Hematopoietic multipotent progenitor cell (in vitro differentiated cells): ENCODE measurements at regions not wholly inside any gene's neighbourhood (a gene's known extent, or its start where the extent isn't known, plus 50 kb on each side); places are given as distances from the start of the nearest gene placed in this dataset.

ENCODE experiments used
- DNase-seq, 3 donors: peaks; one replicate each; pipeline ENCODE4 v3.0.0-alpha.2; 2011 to 2015; ENCODE audit warnings: low read depth in 2 of 3, low spot score in 2 of 3

GRCh38 chr2:125455110-125455509 is 1200.8 kb upstream of the GYPC start:
- no peak for DNase-seq

DNA sequence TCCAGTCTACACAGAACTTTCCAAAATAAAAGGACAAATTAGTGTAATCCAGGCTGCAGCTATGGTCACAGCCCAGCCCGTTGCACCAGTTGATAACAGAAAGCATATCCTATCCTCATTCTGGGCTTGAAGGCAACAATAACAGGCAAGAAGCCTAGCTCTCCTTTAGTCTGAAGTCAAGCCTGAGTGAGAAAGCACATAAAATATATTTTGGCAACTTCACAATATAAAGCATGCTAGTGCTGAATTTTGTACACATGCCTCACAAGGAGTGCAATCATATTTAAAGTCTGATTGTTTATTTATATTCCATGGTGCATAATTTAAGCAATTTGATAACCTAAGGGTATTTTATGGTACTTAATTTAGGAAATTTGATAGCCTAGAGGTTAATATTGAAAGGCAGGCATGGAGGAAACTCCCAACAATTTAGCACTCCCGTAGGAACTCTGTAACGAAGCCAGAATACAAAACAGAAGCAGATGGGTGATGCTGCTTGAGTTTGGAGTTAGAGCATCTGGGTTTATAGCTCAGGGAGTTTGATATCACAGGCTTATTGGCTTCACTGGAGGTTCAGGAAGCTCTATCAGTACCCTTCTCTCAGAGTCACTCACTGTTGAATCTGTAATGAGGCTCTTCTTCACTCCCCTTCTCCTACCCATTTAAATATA is 1199.1 kb upstream of the GYPC start:
- no peak for DNase-seq

DNA sequence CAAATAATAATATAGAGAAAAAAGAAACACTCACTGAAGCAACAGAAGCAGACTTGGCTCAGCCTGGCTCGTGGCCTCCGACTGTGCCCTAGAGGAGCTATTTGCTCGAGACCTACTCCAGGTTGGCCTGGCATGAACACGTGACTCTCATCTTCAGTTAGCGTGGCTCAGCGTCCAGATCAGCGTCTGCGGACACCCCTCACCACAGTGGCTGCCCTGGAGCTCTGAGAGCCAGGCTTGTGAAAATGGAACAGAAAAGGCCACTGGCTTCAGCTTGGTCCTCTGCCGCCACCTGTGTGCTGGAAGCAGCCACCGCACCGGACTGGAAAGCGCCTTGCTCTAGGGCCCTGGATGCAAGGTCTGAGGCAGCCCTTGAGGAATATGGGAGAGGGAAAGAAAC is 1184.0 kb upstream of the GYPC start:
- no peak for DNase-seq

GRCh38 chr2:125479143-125479636 is 1176.8 kb upstream of the GYPC start:
- DNase-seq, result no peak

DNA sequence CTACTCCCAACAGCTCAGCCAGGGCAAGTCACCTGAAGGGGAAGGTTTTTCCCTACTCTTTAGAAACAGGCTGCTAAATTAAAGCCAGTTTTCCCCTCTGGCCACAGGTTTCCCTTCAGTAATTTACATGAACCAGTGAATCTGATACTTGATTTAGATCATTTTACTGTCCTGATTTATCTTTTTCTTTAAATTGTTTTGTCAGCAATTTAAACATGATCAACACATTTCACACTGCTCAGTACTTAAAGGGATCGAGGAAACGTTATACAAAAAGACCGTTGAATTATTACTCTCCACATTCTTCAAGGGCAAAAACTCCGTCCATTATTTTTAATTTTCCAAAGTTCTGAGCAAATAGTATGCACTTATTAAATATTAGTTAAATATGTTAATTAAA is 1165.7 kb upstream of the GYPC start:
- no peak for DNase-seq

DNA sequence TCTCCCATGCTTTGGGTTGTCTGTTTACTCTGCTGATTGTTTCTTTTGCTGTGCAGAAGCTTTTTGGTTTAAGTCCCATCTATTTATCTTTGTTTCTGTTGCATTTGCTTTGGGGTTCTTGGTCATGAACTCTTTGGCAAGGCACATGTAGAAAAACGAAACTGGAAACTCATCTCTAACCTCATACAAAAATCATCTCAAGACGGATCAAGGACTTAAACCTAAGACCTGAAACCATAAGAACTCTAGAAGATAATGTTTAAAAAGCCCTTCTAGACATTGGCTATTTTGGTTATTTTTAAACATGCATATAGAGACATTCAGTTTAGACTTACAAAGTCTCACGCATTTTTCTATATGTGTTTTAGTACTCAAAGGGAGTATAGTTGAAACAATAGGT is 1164.3 kb upstream of the GYPC start:
- DNase-seq, result no peak

DNA sequence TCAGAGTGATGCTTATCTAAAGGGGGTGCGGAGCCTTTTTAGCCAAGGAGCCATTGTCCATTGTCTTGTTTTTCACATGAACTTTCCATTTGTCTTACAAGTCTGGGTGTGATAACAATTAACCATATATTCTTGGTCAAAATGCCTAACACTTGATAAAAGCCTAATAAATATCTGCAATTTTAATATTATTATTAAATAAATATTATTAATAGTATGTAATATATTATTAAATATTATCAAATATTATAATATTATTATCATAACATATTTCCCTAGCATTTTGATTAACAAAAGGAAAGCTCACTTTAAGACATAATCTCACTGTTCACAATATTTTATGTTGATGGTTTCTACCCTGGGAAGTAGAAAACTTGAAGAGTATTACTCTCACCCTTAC is 1143.6 kb upstream of the GYPC start:
- no peak for DNase-seq

- peak in 1 of 3 donors; percentile 16 for DNase-seq
Measured at GRCh38 chr2:125516496-125517109, 1139.4 kb upstream of the GYPC start.

- DNase-seq, result no peak
Measured at GRCh38 chr2:125526093-125526492, 1129.9 kb upstream of the GYPC start.

GRCh38 chr2:125535089-125535488 is 1120.9 kb upstream of the GYPC start:
- DNase-seq, result no peak

- no peak for DNase-seq
Measured at GRCh38 chr2:125543968-125544514, 1111.9 kb upstream of the GYPC start.

DNA sequence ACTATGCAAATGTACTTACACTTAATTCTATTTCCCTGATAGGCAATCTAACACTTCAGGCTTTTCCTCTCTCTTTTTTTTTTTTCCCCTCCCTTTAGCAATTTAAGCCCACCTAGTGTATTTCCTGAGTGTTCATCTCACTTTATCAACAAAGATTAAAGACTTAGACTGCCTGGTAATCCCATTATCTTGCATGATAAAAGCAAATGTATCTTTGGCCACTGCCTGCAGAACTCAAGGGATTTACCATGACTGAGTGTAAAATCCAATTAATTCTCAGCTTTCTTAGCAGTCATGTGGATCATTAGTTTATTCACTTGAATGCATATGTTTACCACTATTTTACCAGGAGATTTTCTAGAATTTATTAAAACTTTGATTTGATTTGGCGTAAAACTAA is 1102.2 kb upstream of the GYPC start:
- DNase-seq, result no peak

- DNase-seq, result no peak
Measured at GRCh38 chr2:125554956-125555355, 1101.0 kb upstream of the GYPC start.

DNA sequence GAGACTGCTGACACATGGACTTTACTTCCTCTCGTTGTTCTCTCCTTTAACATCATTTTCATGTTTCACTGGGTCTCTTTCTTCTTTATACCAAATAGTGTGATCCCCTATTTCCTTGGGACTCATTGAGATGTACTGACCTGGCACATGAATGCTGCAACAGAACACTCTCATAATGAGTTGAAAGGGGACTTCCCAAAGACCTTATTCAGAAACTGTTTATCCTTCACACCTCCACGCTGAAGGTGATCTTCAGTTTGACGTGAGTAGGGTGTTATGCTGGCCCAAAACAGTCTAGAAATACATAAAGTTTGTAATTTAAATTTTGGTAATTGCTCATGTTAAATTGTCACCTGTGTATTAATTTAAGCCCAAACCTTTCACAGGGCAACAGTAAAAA is 1096.8 kb upstream of the GYPC start:
- no peak for DNase-seq

GRCh38 chr2:125560855-125561254 is 1095.1 kb upstream of the GYPC start:
- DNase-seq, result no peak

DNA sequence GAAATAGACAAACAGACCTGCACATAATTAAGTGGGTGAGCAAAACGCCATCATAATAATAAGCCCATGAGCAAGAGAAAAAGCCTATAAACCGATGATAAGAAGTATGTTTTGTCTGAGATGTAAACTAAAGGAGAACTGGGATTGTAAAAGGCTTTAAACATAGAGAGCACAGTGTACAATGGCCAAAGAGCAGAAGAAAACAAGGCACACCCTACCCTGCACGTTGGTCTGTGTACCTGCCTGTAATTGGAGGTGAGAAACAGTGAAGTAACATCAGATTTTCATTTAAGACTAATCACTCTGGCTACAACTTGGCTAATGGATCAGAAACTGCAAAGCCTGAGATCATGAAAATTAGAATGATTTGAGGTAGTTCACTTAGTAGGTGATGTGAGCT is 1094.7 kb upstream of the GYPC start:
- DNase-seq, result no peak

GRCh38 chr2:125562924-125563323 is 1093.0 kb upstream of the GYPC start:
- DNase-seq, result no peak

DNA sequence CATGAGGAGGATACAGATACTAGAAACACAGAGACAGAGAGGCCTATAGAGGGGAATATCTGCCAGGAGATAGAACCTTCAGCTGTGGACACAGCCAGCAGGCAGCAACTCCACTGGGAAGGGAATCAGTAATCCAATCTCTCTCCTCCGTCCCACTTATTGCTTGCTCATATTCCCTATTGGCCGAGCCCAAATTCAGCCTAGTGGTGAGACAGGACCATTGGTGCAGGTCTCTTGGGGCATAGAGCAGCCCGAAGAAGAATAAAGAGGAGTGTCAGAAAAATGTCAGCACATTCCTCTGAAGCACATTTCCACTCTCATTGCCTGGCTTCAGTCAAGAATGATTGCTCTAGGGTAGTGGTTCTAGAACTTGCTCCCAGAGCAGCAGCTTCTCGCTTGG is 1091.5 kb upstream of the GYPC start:
- DNase-seq, result no peak

- DNase-seq, result no peak
Measured at GRCh38 chr2:125566422-125566821, 1089.5 kb upstream of the GYPC start.

DNA sequence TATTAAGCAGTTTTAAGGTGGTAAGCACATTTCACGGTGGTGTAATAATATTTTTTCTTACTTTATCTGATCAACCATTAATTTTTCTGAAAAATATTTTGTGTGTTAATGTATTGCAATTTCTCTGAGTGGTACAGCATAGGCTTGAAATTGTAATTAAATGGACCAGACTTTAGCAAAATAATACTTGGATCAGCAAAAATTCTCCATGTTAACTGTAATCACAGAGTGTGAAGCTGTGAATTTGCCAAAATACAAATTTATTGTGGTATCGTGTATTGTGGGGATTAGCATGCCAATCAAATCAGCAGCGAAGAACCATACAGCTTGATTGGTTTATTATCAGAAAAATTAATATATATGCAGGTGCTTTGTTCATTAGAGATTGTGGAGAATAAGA is 1088.9 kb upstream of the GYPC start:
- DNase-seq, result no peak

GRCh38 chr2:125572660-125573059 is 1083.3 kb upstream of the GYPC start:
- no peak for DNase-seq

DNA sequence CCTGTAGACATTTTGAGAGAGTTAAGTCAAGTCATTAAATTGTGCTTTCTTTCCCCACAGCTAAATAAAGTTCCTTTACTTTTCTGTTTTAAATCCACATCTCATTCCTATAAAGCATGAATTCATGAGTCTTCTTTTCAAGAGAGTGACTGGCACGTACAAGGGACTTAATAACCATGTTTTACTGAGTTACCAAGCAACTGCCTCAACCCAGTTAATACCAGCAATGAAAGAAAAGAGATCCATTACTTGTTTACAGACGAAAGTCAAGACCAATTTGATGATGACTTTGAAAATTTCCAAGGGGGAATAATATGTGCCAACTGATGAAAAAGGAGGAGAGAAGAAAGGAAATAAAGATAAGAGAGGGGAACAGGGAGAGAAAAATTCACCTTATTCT is 1082.5 kb upstream of the GYPC start:
- no peak for DNase-seq
